Mesothelial cell of epicardium (in vitro differentiated cells): ENCODE measurements at regions not wholly inside any gene's neighbourhood (a gene's known extent, or its start where the extent isn't known, plus 50 kb on each side); places are given as distances from the start of the nearest gene placed in this dataset.

Experiments
- DNase-seq, 2 experiments: peaks; one replicate each; pipeline ENCODE4 v3.0.0; 2021; ENCODE audit warnings: low spot score in 2 of 2; ENCODE audit not compliant: unreplicated experiment in 2 of 2
- H3K27ac Mint-ChIP-seq: 2 replicates; pipeline ENCODE4 v1.8.0; 2021; ENCODE audit warnings: mixed read lengths
- H3K27me3 Mint-ChIP-seq: 2 replicates; pipeline ENCODE4 v1.8.0; 2021; ENCODE audit warnings: low read depth, mixed read lengths
- H3K36me3 Mint-ChIP-seq: 2 replicates; pipeline ENCODE4 v1.8.0; 2021; ENCODE audit warnings: mixed read lengths
- H3K4me1 Mint-ChIP-seq: 2 replicates; pipeline ENCODE4 v1.8.0; 2021; ENCODE audit warnings: mixed read lengths
- H3K4me3 Mint-ChIP-seq: 2 replicates; pipeline ENCODE4 v1.8.0; 2021; ENCODE audit warnings: mild to moderate bottlenecking, moderate library complexity, mixed read lengths
- H3K9me3 Mint-ChIP-seq: 2 replicates; pipeline ENCODE4 v1.8.0; 2021; ENCODE audit warnings: mixed read lengths
- TF ChIP-seq, protein P1 (sequence below): fragments of 200-600 bp; sonication (generic); IDR thresholded peaks from one replicate; pipeline ENCODE4 v1.5.0; 2021; ENCODE audit warnings: antibody characterized with exemption; ENCODE audit not compliant: unreplicated experiment

DNA sequence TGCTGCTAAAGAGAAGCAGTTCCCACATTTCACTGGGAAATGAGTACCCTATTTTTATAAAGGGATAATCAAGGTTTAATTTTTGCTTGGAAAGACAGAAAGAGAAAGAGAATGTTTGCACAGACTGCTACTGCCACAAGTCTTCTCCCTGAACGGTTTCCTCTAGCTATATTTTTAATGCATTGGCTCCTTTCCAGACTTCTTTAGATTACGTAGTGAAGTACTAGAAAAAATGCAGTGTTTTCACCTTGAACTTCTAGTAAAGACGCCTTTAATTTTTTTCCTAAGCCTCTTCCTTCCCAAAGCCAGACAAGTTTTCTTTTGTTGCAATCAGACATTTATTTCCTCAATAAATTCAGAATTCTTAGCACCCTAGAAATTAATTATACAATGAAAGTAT lies 248.3 kb upstream of the CCDC54 start:
- Mint-ChIP-seq H3K27ac (peak overlapping the region; percentile 70), H3K9me3 (no peaks in the 10 kb centered on the region), H3K4me1 (peaks cover 43% of the 10 kb centered on the region), H3K36me3 (no peaks in the 10 kb centered on the region), H3K4me3 (no peak overlapping the region), H3K27me3 (no peaks in the 10 kb centered on the region)
- DNase-seq = no peak
- TF ChIP-seq, protein P1, sequence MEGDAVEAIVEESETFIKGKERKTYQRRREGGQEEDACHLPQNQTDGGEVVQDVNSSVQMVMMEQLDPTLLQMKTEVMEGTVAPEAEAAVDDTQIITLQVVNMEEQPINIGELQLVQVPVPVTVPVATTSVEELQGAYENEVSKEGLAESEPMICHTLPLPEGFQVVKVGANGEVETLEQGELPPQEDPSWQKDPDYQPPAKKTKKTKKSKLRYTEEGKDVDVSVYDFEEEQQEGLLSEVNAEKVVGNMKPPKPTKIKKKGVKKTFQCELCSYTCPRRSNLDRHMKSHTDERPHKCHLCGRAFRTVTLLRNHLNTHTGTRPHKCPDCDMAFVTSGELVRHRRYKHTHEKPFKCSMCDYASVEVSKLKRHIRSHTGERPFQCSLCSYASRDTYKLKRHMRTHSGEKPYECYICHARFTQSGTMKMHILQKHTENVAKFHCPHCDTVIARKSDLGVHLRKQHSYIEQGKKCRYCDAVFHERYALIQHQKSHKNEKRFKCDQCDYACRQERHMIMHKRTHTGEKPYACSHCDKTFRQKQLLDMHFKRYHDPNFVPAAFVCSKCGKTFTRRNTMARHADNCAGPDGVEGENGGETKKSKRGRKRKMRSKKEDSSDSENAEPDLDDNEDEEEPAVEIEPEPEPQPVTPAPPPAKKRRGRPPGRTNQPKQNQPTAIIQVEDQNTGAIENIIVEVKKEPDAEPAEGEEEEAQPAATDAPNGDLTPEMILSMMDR = no peak

DNA sequence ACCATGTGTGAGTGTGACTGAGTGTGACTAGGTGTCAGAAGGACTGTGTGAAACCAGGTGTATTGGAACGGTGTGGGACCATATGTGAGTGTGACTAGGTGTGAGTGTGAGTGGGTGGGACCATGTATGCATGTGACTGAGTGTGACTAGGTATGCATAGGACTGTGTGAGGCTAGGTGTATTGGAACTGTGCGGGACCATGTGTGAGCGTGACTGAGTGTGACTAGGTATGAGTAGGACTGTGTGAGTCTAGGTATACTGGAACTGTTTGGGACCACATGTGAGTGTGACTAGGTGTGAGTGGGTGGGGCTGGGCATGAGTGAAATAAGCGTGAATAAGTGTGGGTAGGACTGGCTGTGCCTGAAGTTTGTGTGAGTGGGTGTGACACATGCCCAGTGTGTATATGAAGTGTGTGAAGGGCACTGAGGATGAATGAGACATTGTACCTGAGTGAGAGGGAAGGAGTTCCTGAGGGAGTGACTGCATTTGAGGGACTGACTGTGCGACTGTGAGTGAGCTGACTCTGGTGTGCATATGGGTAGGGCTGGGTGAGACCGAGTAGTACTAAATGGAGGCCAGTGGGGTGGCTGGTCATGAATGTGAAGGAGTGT lies 247.0 kb upstream of the CCDC54 start:
- H3K4me1 Mint-ChIP-seq = peaks cover 40% of the 10 kb centered on the region
- TF ChIP-seq, protein P1 = no peak
- H3K27ac Mint-ChIP-seq = no peak overlapping the region
- H3K9me3 Mint-ChIP-seq = no peaks in the 10 kb centered on the region
- no peak for DNase-seq
- H3K36me3 Mint-ChIP-seq = no peaks in the 10 kb centered on the region
- H3K27me3 Mint-ChIP-seq = no peaks in the 10 kb centered on the region
- H3K4me3 Mint-ChIP-seq = no peak overlapping the region

DNA sequence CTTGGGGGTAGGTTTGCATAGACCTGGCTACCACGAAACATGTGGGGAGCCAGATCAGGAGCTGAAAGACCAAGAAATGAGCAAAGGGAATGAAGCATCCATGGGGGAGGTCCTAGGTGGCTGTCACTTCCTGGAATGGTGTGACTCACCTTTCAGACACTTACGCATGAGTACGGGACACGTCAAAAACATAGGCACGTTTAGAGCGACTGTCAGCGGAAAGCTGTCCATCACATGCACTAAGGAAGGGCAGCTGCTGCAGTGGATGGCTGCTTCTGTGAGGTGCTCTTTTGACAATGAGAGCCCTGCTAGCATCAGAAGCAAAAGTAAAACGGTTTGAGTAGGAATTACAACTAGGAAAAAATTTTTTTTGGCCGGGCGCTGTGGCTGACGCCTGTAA lies 244.6 kb upstream of the CCDC54 start:
- Mint-ChIP-seq H3K27me3 (no peaks in the 10 kb centered on the region), H3K4me3 (no peak overlapping the region)
- TF ChIP-seq, protein P1 = no peak

DNA sequence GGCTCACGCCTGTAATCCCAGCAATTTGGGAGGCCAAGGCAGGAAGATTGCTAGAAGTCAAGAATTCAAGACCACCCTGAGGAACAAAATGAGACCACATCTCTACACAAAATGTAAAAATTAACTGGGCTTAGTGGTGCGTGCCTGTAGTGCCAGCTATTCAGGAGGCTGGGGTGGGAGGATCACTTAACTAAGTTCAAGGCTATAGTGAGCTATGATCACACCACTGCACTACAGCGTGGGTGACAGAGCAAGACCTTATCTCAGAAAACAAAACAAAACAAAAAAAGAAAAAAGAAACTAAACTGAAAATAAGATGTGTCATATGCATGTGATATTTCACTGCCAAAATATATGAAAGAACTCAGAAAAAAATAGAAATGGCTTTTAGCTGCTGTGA lies 243.3 kb upstream of the CCDC54 start:
- H3K27me3 Mint-ChIP-seq = no peaks in the 10 kb centered on the region
- TF ChIP-seq, protein P1 = no peak
- no peak for DNase-seq
- peaks cover under 1% of the 10 kb centered on the region for H3K36me3 Mint-ChIP-seq
- H3K27ac Mint-ChIP-seq = peak overlapping the region; percentile 75
- H3K4me3 Mint-ChIP-seq = no peak overlapping the region
- peaks cover 24% of the 10 kb centered on the region for H3K4me1 Mint-ChIP-seq
- no peaks in the 10 kb centered on the region for H3K9me3 Mint-ChIP-seq

More for the DNA sequence above, 244.6 kb upstream of the CCDC54 start:
- Mint-ChIP-seq H3K9me3 (no peaks in the 10 kb centered on the region), H3K36me3 (no peaks in the 10 kb centered on the region), H3K4me1 (peaks cover 29% of the 10 kb centered on the region), H3K27ac (no peak overlapping the region)
- DNase-seq = no peak

DNA sequence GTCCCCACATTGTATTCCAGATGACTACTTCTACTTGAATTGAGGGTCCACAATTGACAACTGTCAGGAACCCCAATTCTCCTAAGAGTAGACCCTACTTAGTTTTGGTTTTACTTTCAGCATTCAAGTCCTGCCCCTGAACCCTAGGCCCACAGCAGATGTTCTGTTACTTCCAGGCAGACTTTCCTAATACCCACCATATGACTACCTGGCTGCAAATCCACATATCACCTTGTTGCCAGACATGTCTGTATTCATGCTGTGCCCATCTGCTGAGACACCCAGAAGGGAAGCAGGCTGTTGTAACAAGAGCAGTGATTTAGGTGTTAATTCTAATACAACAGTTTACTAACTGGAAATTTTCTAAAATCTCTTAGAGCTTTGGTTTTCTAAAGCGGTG lies 235.1 kb upstream of the CCDC54 start:
- H3K27me3 Mint-ChIP-seq = no peaks in the 10 kb centered on the region
- peak overlapping the region; percentile 6 for H3K27ac Mint-ChIP-seq
- no peak for DNase-seq
- H3K4me3 Mint-ChIP-seq = no peak overlapping the region
- H3K36me3 Mint-ChIP-seq = peaks cover 13% of the 10 kb centered on the region
- peaks cover 25% of the 10 kb centered on the region for H3K4me1 Mint-ChIP-seq
- TF ChIP-seq, protein P1 = no peak
- H3K9me3 Mint-ChIP-seq = peaks cover 22% of the 10 kb centered on the region
